ENCODE measurements at regions not wholly inside any gene's neighbourhood (a gene's known extent, or its start where the extent isn't known, plus 50 kb on each side); places are given as distances from the start of the nearest gene placed in this dataset.

- H3K9me3 Mint-ChIP-seq (ENCODE audit: low read depth): no peaks in the 10 kb centered on the region
- no peaks in the 10 kb centered on the region for H3K27me3 Mint-ChIP-seq
- H3K27ac Mint-ChIP-seq: peak overlapping the region; percentile 91
- H3K4me1 Mint-ChIP-seq (ENCODE audit: low read depth): peaks cover 58% of the 10 kb centered on the region
- H3K36me3 Mint-ChIP-seq: no peaks in the 10 kb centered on the region
- peak overlapping the region; percentile 72 for H3K4me3 Mint-ChIP-seq
These were observed 114.6 kb upstream of the TNRC6C start for GRCh38 chr17:77843896-77844295.

- no peaks in the 10 kb centered on the region for H3K27me3 Mint-ChIP-seq
- no peaks in the 10 kb centered on the region for H3K36me3 Mint-ChIP-seq
- H3K4me3 Mint-ChIP-seq: peak overlapping the region; percentile 30
- no peak overlapping the region for H3K27ac Mint-ChIP-seq
- H3K4me1 Mint-ChIP-seq (ENCODE audit: low read depth): peaks cover 56% of the 10 kb centered on the region
- H3K9me3 Mint-ChIP-seq (ENCODE audit: low read depth): no peaks in the 10 kb centered on the region
These were observed 113.8 kb upstream of the TNRC6C start for GRCh38 chr17:77844681-77845080.

- Mint-ChIP-seq H3K4me1 (ENCODE audit: low read depth) (peaks cover 56% of the 10 kb centered on the region), H3K9me3 (ENCODE audit: low read depth) (no peaks in the 10 kb centered on the region), H3K4me3 (no peak overlapping the region), H3K27ac (peak overlapping the region; percentile 12), H3K36me3 (no peaks in the 10 kb centered on the region), H3K27me3 (no peaks in the 10 kb centered on the region)
These were observed 112.8 kb upstream of the TNRC6C start for GRCh38 chr17:77845541-77846225.

- no peak overlapping the region for H3K4me3 Mint-ChIP-seq
- no peaks in the 10 kb centered on the region for H3K36me3 Mint-ChIP-seq
- no peak overlapping the region for H3K27ac Mint-ChIP-seq
- H3K4me1 Mint-ChIP-seq (ENCODE audit: low read depth): peaks cover 51% of the 10 kb centered on the region
- H3K9me3 Mint-ChIP-seq (ENCODE audit: low read depth): no peaks in the 10 kb centered on the region
- H3K27me3 Mint-ChIP-seq: no peaks in the 10 kb centered on the region
These were observed 111.9 kb upstream of the TNRC6C start for GRCh38 chr17:77846531-77847085.

- Mint-ChIP-seq H3K4me3 (no peak overlapping the region), H3K4me1 (ENCODE audit: low read depth) (peaks cover 42% of the 10 kb centered on the region), H3K36me3 (no peaks in the 10 kb centered on the region), H3K9me3 (ENCODE audit: low read depth) (no peaks in the 10 kb centered on the region), H3K27me3 (no peaks in the 10 kb centered on the region), H3K27ac (no peak overlapping the region)
These were observed 111.0 kb upstream of the TNRC6C start for GRCh38 chr17:77847221-77848085.

GRCh38 chr17:77848257-77848656 lies 110.2 kb upstream of the TNRC6C start:
- Mint-ChIP-seq H3K4me3 (no peak overlapping the region), H3K4me1 (ENCODE audit: low read depth) (peaks cover 34% of the 10 kb centered on the region), H3K9me3 (ENCODE audit: low read depth) (no peaks in the 10 kb centered on the region), H3K27ac (no peak overlapping the region), H3K36me3 (no peaks in the 10 kb centered on the region), H3K27me3 (no peaks in the 10 kb centered on the region)

- Mint-ChIP-seq H3K27ac (no peak overlapping the region), H3K27me3 (no peaks in the 10 kb centered on the region), H3K36me3 (no peaks in the 10 kb centered on the region), H3K4me1 (ENCODE audit: low read depth) (peaks cover 25% of the 10 kb centered on the region), H3K9me3 (ENCODE audit: low read depth) (no peaks in the 10 kb centered on the region), H3K4me3 (no peak overlapping the region)
These were observed 109.3 kb upstream of the TNRC6C start for GRCh38 chr17:77849239-77849638.

- Mint-ChIP-seq H3K27me3 (no peaks in the 10 kb centered on the region), H3K36me3 (no peaks in the 10 kb centered on the region), H3K9me3 (ENCODE audit: low read depth) (no peaks in the 10 kb centered on the region)
These were observed 106.6 kb upstream of the TNRC6C start for GRCh38 chr17:77851921-77852320.

GRCh38 chr17:77852731-77853130 lies 105.8 kb upstream of the TNRC6C start:
- peaks cover 14% of the 10 kb centered on the region for H3K4me1 Mint-ChIP-seq (ENCODE audit: low read depth)
- H3K27ac Mint-ChIP-seq: no peak overlapping the region
- no peaks in the 10 kb centered on the region for H3K27me3 Mint-ChIP-seq
- no peaks in the 10 kb centered on the region for H3K36me3 Mint-ChIP-seq
- H3K9me3 Mint-ChIP-seq (ENCODE audit: low read depth): no peaks in the 10 kb centered on the region
- H3K4me3 Mint-ChIP-seq: no peak overlapping the region

More at GRCh38 chr17:77851921-77852320, 106.6 kb upstream of the TNRC6C start:
- Mint-ChIP-seq H3K27ac (no peak overlapping the region), H3K4me3 (no peak overlapping the region), H3K4me1 (ENCODE audit: low read depth) (peaks cover 12% of the 10 kb centered on the region)

- H3K36me3 Mint-ChIP-seq: no peaks in the 10 kb centered on the region
- H3K27me3 Mint-ChIP-seq: no peaks in the 10 kb centered on the region
- H3K27ac Mint-ChIP-seq: no peak overlapping the region
- H3K4me3 Mint-ChIP-seq: no peak overlapping the region
- no peaks in the 10 kb centered on the region for H3K9me3 Mint-ChIP-seq (ENCODE audit: low read depth)
- H3K4me1 Mint-ChIP-seq (ENCODE audit: low read depth): peaks cover 19% of the 10 kb centered on the region
These were observed 105.1 kb upstream of the TNRC6C start for GRCh38 chr17:77853191-77853977.

- H3K9me3 Mint-ChIP-seq (ENCODE audit: low read depth): no peaks in the 10 kb centered on the region
- H3K4me3 Mint-ChIP-seq: no peak overlapping the region
- no peaks in the 10 kb centered on the region for H3K36me3 Mint-ChIP-seq
- H3K27me3 Mint-ChIP-seq: no peaks in the 10 kb centered on the region
- H3K4me1 Mint-ChIP-seq (ENCODE audit: low read depth): peaks cover 23% of the 10 kb centered on the region
- no peak overlapping the region for H3K27ac Mint-ChIP-seq
These were observed 104.3 kb upstream of the TNRC6C start for GRCh38 chr17:77854083-77854758.

GRCh38 chr17:77854759-77855745 lies 103.5 kb upstream of the TNRC6C start:
- H3K27me3 Mint-ChIP-seq: no peaks in the 10 kb centered on the region
- H3K36me3 Mint-ChIP-seq: no peaks in the 10 kb centered on the region
- H3K4me3 Mint-ChIP-seq: no peak overlapping the region
- no peaks in the 10 kb centered on the region for H3K9me3 Mint-ChIP-seq (ENCODE audit: low read depth)
- H3K4me1 Mint-ChIP-seq (ENCODE audit: low read depth): peaks cover 23% of the 10 kb centered on the region
- H3K27ac Mint-ChIP-seq: no peak overlapping the region

- no peaks in the 10 kb centered on the region for H3K9me3 Mint-ChIP-seq (ENCODE audit: low read depth)
- no peak overlapping the region for H3K4me3 Mint-ChIP-seq
- H3K27me3 Mint-ChIP-seq: no peaks in the 10 kb centered on the region
- no peak overlapping the region for H3K27ac Mint-ChIP-seq
- no peaks in the 10 kb centered on the region for H3K36me3 Mint-ChIP-seq
- peaks cover 23% of the 10 kb centered on the region for H3K4me1 Mint-ChIP-seq (ENCODE audit: low read depth)
These were observed 101.8 kb upstream of the TNRC6C start for GRCh38 chr17:77856551-77857305.
